Astrocyte (in vitro differentiated cells and primary cell): ENCODE measurements at regions not wholly inside any gene's neighbourhood (a gene's known extent, or its start where the extent isn't known, plus 50 kb on each side); places are given as distances from the start of the nearest gene placed in this dataset.

Source experiments
- DNase-seq: peaks from one replicate; pipeline ENCODE4 v3.0.0-alpha.2; 2010; ENCODE audit warnings: low read depth
- FAIRE-seq: peaks from 2 replicates; lab custom pipeline; 2011; peaks lifted over from hg19 to GRCh38; lab: Jason Lieb, UNC
- H2AFZ ChIP-seq: 2 replicates; pipeline ENCODE4 v1.6.0; 2012; ENCODE audit warnings: low read depth, low read length, inconsistent platforms
- H3K27ac ChIP-seq: 2 replicates; pipeline ENCODE4 v1.5.1; 2011; ENCODE audit warnings: low read depth, low read length, inconsistent platforms
- H3K27me3 ChIP-seq: 2 replicates; pipeline ENCODE4 v1.6.0; 2011; ENCODE audit warnings: low read length, inconsistent platforms; ENCODE audit not compliant: insufficient read depth
- H3K36me3 ChIP-seq: 2 replicates; pipeline ENCODE4 v1.5.1; 2011; ENCODE audit warnings: low read length, inconsistent platforms; ENCODE audit not compliant: insufficient read depth
- H3K4me1 ChIP-seq: 2 replicates; pipeline ENCODE4 v1.5.1; 2011; ENCODE audit warnings: low read length, inconsistent platforms; ENCODE audit not compliant: insufficient read depth
- H3K4me2 ChIP-seq: 2 replicates; pipeline ENCODE4 v1.6.0; 2012; ENCODE audit warnings: low read length, inconsistent platforms
- H3K4me3 ChIP-seq: 2 replicates; pipeline ENCODE4 v1.5.1; 2011; ENCODE audit warnings: low read depth, mild to moderate bottlenecking, low read length, inconsistent platforms; ENCODE audit not compliant: insufficient read depth
- H3K79me2 ChIP-seq: 2 replicates; pipeline ENCODE4 v1.6.0; 2012; ENCODE audit warnings: mild to moderate bottlenecking, low read length, inconsistent platforms; ENCODE audit not compliant: insufficient read depth
- H3K9ac ChIP-seq: 2 replicates; pipeline ENCODE4 v1.6.0; 2012; ENCODE audit warnings: mild to moderate bottlenecking, low read length, inconsistent platforms
- H3K9me3 ChIP-seq: 2 replicates; pipeline ENCODE4 v1.5.1; 2012; ENCODE audit warnings: low read depth, mild to moderate bottlenecking, low read length, inconsistent platforms; ENCODE audit not compliant: insufficient read depth
- H4K20me1 ChIP-seq: 2 replicates; pipeline ENCODE4 v1.6.0; 2012; ENCODE audit warnings: low read length, inconsistent platforms; ENCODE audit not compliant: insufficient read depth
- H3K27ac Mint-ChIP-seq: one replicate; pipeline ENCODE4 v1.8.0; 2021; ENCODE audit warnings: mild to moderate bottlenecking, mixed read lengths; ENCODE audit not compliant: unreplicated experiment
- H3K27me3 Mint-ChIP-seq: one replicate; pipeline ENCODE4 v1.8.0; 2021; ENCODE audit warnings: low read depth, mixed read lengths; ENCODE audit not compliant: unreplicated experiment
- H3K36me3 Mint-ChIP-seq: one replicate; pipeline ENCODE4 v1.8.0; 2021; ENCODE audit warnings: low read depth, mixed read lengths; ENCODE audit not compliant: unreplicated experiment
- H3K4me1 Mint-ChIP-seq: one replicate; pipeline ENCODE4 v1.8.0; 2021; ENCODE audit warnings: low read depth, mixed read lengths; ENCODE audit not compliant: unreplicated experiment
- H3K4me3 Mint-ChIP-seq: one replicate; pipeline ENCODE4 v1.8.0; 2021; ENCODE audit warnings: mild to moderate bottlenecking, moderate library complexity, mixed read lengths; ENCODE audit not compliant: unreplicated experiment
- H3K9me3 Mint-ChIP-seq: one replicate; pipeline ENCODE4 v1.8.0; 2021; ENCODE audit warnings: mild to moderate bottlenecking, mixed read lengths; ENCODE audit not compliant: unreplicated experiment
- EZH2 ChIP-seq: IDR thresholded peaks from 2 replicates; pipeline ENCODE4 v1.6.1; 2012; ENCODE audit warnings: mild to moderate bottlenecking, low read length, inconsistent platforms; ENCODE audit not compliant: insufficient read depth
- TF ChIP-seq, protein P1 (sequence below): IDR thresholded peaks from 2 replicates; pipeline ENCODE4 v1.5.1; 2011; ENCODE audit warnings: low read depth, mild to moderate bottlenecking, inconsistent platforms, low read length, moderate library complexity; ENCODE audit not compliant: insufficient read depth

DNA sequence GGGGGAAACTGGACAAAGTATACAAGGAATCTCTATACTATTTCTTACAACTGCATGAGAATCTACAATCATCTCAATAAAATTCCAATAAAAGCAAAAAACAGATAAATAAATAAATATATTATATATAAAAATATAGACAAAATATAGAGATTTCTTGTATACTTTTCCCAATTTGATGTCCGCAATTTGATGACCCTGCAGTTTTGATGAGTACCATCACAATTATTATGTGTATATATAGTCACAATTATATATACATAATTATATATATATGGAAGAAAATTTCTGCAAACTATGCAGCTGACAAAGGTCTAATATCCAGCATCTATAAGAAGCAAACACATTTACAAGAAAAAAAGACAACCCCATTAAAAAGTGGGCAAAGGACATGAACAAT, 169.2 kb upstream of the ATXN1 start:
- H3K9ac ChIP-seq = no peak overlapping the region
- no peaks in the 10 kb centered on the region for H3K36me3 Mint-ChIP-seq
- no peaks in the 10 kb centered on the region for H4K20me1 ChIP-seq
- no peak overlapping the region for H2AFZ ChIP-seq
- no peak for DNase-seq
- H3K9me3 ChIP-seq = no peaks in the 10 kb centered on the region
- no peaks in the 10 kb centered on the region for H3K27me3 ChIP-seq
- FAIRE-seq = no peak
- H3K4me1 Mint-ChIP-seq = peaks cover 5% of the 10 kb centered on the region
- H3K9me3 Mint-ChIP-seq = peaks cover 1% of the 10 kb centered on the region
- no peaks in the 10 kb centered on the region for H3K4me1 ChIP-seq
- TF ChIP-seq, protein P1, sequence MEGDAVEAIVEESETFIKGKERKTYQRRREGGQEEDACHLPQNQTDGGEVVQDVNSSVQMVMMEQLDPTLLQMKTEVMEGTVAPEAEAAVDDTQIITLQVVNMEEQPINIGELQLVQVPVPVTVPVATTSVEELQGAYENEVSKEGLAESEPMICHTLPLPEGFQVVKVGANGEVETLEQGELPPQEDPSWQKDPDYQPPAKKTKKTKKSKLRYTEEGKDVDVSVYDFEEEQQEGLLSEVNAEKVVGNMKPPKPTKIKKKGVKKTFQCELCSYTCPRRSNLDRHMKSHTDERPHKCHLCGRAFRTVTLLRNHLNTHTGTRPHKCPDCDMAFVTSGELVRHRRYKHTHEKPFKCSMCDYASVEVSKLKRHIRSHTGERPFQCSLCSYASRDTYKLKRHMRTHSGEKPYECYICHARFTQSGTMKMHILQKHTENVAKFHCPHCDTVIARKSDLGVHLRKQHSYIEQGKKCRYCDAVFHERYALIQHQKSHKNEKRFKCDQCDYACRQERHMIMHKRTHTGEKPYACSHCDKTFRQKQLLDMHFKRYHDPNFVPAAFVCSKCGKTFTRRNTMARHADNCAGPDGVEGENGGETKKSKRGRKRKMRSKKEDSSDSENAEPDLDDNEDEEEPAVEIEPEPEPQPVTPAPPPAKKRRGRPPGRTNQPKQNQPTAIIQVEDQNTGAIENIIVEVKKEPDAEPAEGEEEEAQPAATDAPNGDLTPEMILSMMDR = no peak
- no peak for TF ChIP-seq EZH2
- H3K27me3 Mint-ChIP-seq = peaks cover 6% of the 10 kb centered on the region
- H3K27ac Mint-ChIP-seq = no peak overlapping the region
- no peak overlapping the region for H3K4me3 Mint-ChIP-seq
- no peak overlapping the region for H3K4me3 ChIP-seq
- H3K27ac ChIP-seq = no peak overlapping the region
- no peaks in the 10 kb centered on the region for H3K79me2 ChIP-seq
- H3K4me2 ChIP-seq = no peak overlapping the region
- no peaks in the 10 kb centered on the region for H3K36me3 ChIP-seq

GRCh38 chr6:16929809-16930208, 168.5 kb upstream of the ATXN1 start:
- Mint-ChIP-seq H3K27ac (no peak overlapping the region), H3K4me3 (no peak overlapping the region), H3K27me3 (peaks cover 6% of the 10 kb centered on the region), H3K4me1 (peaks cover 5% of the 10 kb centered on the region), H3K36me3 (no peaks in the 10 kb centered on the region), H3K9me3 (peaks cover 1% of the 10 kb centered on the region)
- H3K79me2 ChIP-seq = no peaks in the 10 kb centered on the region
- no peaks in the 10 kb centered on the region for H3K27me3 ChIP-seq
- no peaks in the 10 kb centered on the region for H3K9me3 ChIP-seq
- no peak overlapping the region for H3K9ac ChIP-seq
- no peak overlapping the region for H3K4me2 ChIP-seq
- DNase-seq = peak; percentile 98
- peak; percentile 5 for FAIRE-seq
- no peaks in the 10 kb centered on the region for H4K20me1 ChIP-seq
- no peaks in the 10 kb centered on the region for H3K4me1 ChIP-seq
- TF ChIP-seq EZH2 = no peak
- TF ChIP-seq, protein P1 = no peak
- no peak overlapping the region for H3K27ac ChIP-seq
- no peak overlapping the region for H2AFZ ChIP-seq
- no peak overlapping the region for H3K4me3 ChIP-seq
- no peaks in the 10 kb centered on the region for H3K36me3 ChIP-seq

- no peak overlapping the region for H3K27ac Mint-ChIP-seq
- Histone ChIP-seq H2AFZ (no peak overlapping the region), H3K27ac (no peak overlapping the region), H3K79me2 (no peaks in the 10 kb centered on the region), H3K9me3 (no peaks in the 10 kb centered on the region), H4K20me1 (no peaks in the 10 kb centered on the region), H3K4me1 (no peaks in the 10 kb centered on the region), H3K9ac (no peak overlapping the region), H3K36me3 (no peaks in the 10 kb centered on the region), H3K4me3 (no peak overlapping the region), H3K4me2 (no peak overlapping the region), H3K27me3 (no peaks in the 10 kb centered on the region)
- FAIRE-seq (no peak), DNase-seq (no peak)
- H3K4me3 Mint-ChIP-seq = no peak overlapping the region
- H3K36me3 Mint-ChIP-seq = no peaks in the 10 kb centered on the region
- peaks cover 5% of the 10 kb centered on the region for H3K9me3 Mint-ChIP-seq
- no peak for TF ChIP-seq EZH2
- TF ChIP-seq, protein P1 = no peak
- peaks cover 2% of the 10 kb centered on the region for H3K27me3 Mint-ChIP-seq
- H3K4me1 Mint-ChIP-seq = no peaks in the 10 kb centered on the region
Measured at GRCh38 chr6:16928387-16928786, 167.1 kb upstream of the ATXN1 start.
